Suppressor macrophage treated with lipopolysaccharide for 4 hours (primary cell): ENCODE measurements at regions not wholly inside any gene's neighbourhood (a gene's known extent, or its start where the extent isn't known, plus 50 kb on each side); places are given as distances from the start of the nearest gene placed in this dataset.
"Not testable (repeated sequence)": the region's sequence is repeated elsewhere in the genome, so short reads cannot be mapped to it uniquely, and the experiment has no call there.

Experiments
- DNase-seq: peaks from one replicate; pipeline ENCODE4 v3.0.0-alpha.2; 2020

GRCh38 chr4:109378511-109378910, 55.1 kb upstream of the SEC24B start:
- DNase-seq: no peak

DNA sequence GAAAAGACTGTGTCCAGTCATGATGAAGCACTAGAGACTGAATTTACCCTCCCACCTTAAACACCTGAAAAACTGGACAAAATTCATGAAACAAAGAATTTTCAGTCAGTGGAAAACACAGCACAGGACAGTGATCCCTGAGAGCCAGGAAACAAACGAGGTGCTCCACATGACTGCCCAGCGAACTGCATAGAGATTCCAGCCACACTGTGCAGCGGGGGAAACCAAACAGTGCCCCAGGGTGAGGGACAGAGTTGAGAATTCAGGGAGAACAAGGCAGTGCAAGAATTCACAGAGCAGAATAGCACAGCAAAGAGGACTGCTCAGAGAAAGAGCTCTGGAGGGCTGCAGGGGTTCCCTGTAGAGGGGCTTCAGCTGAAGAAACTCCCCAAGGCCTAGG, 55.5 kb upstream of the SEC24B start:
- no peak for DNase-seq

GRCh38 chr4:109375778-109376414, 57.7 kb upstream of the SEC24B start:
- no peak for DNase-seq

DNA sequence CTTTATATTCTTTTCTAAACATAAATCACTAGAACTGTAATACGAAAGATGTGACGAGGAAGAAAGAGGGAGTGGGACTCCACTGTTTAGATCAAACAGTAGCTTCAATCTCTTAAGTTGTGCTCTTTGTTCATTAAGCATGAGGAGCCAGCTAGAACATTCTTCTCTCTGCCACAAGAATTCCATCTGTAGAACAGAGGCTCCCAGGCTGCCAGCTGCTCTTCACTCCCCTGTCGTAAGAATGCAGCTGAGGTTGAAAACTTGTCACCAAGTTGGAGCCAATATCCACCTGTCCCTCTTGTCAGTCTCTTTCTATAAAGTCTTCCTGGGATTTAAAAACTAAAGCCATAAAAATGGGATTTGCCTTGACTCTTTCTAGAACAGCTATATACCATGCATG, 65.0 kb upstream of the SEC24B start:
- no peak for DNase-seq

DNA sequence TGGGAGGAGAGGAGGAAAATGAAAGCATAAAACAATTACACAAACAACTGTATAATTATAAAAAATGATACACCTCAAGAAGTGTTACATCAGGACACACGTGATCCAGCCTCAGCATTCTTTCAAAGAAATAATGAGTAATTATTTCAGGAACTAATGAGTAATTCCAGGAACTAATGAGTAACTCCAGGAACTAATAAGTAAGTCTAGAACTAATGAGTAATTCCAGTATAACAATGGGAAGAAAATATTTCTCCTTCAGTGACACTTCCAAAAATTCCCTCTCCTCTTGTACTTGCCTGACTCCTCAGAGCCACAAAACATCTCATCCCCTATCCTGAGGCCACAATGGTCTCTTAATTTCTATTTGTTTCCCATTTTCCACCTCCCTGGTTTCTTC, 63.5 kb upstream of the COL25A1 start:
- peak; percentile 9 for DNase-seq

DNA sequence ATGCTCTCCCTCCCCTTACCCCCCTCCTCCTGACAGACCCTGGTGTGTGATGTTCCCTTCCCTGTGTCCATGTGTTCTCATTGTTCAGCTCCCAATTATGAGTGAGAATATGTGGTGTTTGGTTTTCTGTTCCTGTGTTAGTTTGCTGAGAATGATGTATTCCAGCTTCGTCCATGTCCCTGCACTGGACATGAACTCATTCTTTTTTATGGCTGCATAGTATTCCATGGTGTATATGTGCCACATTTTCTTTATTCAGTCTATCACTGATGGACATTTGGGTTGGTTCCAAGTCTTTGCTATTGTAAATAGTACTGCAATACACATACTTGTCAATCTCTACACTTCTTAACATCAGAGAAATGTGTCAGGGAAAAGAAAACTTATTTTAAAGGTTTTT, 62.8 kb upstream of the COL25A1 start:
- not testable (repeated sequence) for DNase-seq

DNA sequence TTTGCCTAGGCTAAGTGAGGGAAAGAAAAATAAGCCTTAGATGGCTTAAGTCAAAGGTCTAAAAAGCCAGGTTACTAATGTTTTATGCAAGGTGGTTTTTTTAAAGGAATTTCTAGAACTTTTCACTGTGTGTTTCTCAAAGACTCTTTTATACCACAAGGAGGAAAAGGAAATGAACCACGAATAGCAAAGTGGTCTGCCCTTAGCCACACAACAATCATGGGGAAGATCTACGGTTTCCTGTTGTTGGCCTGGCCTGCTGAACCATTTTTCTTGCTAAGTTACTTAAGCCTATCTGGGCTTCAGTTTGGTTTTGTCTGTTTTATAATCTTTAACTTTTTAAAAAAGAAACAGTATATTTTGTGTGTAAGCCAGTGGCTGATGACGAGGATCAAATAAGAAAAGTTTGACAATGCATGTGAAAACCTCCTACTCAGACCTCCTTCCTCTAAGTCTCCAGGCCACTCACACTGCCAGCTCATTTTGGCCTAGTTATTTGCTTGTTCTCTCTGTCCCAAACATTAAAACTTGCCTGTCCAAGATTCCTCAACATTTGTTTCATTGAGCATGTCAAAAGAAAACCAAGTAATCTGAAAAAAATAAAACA, 56.7 kb upstream of the COL25A1 start:
- no peak for DNase-seq

DNA sequence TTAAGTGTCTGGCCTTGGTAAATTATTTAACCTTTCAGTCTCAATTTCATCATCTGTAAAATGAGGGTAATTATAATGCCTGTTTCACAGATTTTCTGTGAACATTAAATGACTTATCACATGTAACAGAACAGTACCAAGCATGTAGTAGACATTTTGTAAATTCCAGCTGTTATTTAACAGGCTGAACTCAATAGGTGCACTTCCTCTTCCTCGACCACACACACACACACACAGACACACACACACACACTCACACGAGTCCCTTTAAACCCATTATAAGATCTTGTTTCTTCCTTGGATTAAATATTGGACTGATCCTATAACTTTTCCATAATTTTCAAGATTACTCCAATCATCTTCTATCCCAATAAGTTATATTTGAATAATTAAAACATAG, 53.4 kb upstream of the COL25A1 start:
- DNase-seq: no peak

- DNase-seq: no peak
These were observed 50.5 kb upstream of the COL25A1 start for GRCh38 chr4:109352941-109353340.
